HL-60 (cell line): ENCODE measurements at regions not wholly inside any gene's neighbourhood (a gene's known extent, or its start where the extent isn't known, plus 50 kb on each side); places are given as distances from the start of the nearest gene placed in this dataset.

Experiments
- DNase-seq, 2 experiments: peaks; one replicate each; pipeline ENCODE4 v3.0.0-alpha.2; 2010 to 2020; ENCODE audit warnings: low read depth in 1 of 2, low spot score in 1 of 2
- H3K27ac ChIP-seq: fragments of 250-450 bp; sonication (Bioruptor Pico); replicated peaks from 2 replicates; pipeline ENCODE4 v1.5.1; 2020; ENCODE audit warnings: mild to moderate bottlenecking, moderate library complexity
- H3K27me3 ChIP-seq: fragments of 250-450 bp; sonication (Bioruptor Pico); 2 replicates; pipeline ENCODE4 v1.5.1; 2021; ENCODE audit warnings: mild to moderate bottlenecking, moderate library complexity; ENCODE audit not compliant: insufficient read depth, poor library complexity, severe bottlenecking
- H3K4me3 ChIP-seq: replicated peaks from 2 replicates; pipeline ENCODE4 v1.5.1; 2011; ENCODE audit warnings: mild to moderate bottlenecking, control low read depth, low read length; ENCODE audit not compliant: insufficient read depth
- CTCF ChIP-seq: IDR thresholded peaks from one replicate; pipeline ENCODE4 v1.5.1; 2011; ENCODE audit warnings: low read length, control low read depth, inconsistent platforms; ENCODE audit not compliant: insufficient read depth
- GABPA ChIP-seq: IDR thresholded peaks from 2 replicates; pipeline ENCODE4 v1.6.1; 2012; ENCODE audit warnings: low read depth
- POLR2AphosphoS5 ChIP-seq: IDR thresholded peaks from 2 replicates; pipeline ENCODE4 v1.6.1; 2012; ENCODE audit warnings: low read depth
- REST ChIP-seq: IDR thresholded peaks from 2 replicates; pipeline ENCODE4 v1.6.1; 2012; ENCODE audit warnings: low read depth; ENCODE audit not compliant: insufficient replicate concordance
- SPI1 ChIP-seq: IDR thresholded peaks from 2 replicates; pipeline ENCODE4 v1.6.1; 2012; ENCODE audit warnings: low read depth, mild to moderate bottlenecking, borderline replicate concordance

- TF ChIP-seq REST = no peak
- TF ChIP-seq SPI1 = no peak
- TF ChIP-seq POLR2AphosphoS5 = no peak
- no peak for TF ChIP-seq CTCF
- TF ChIP-seq GABPA = no peak
- no peak for DNase-seq
- Histone ChIP-seq H3K27me3 (no peaks in the 10 kb centered on the region), H3K27ac (no peak overlapping the region), H3K4me3 (no peak overlapping the region)
Observed at GRCh38 chr5:175052351-175052750, 328.0 kb downstream of the MSX2 start.

GRCh38 chr5:175047048-175047447 is 322.7 kb downstream of the MSX2 start:
- TF ChIP-seq GABPA (no peak), SPI1 (no peak), CTCF (no peak), REST (no peak)
- H3K4me3 ChIP-seq = no peak overlapping the region
- DNase-seq = no peak
- H3K27me3 ChIP-seq = no peaks in the 10 kb centered on the region
- no peak overlapping the region for H3K27ac ChIP-seq

- Histone ChIP-seq H3K27me3 (no peaks in the 10 kb centered on the region), H3K27ac (no peak overlapping the region), H3K4me3 (no peak overlapping the region)
- DNase-seq = no peak
- TF ChIP-seq POLR2AphosphoS5 = no peak
- no peak for TF ChIP-seq GABPA
- no peak for TF ChIP-seq CTCF
- TF ChIP-seq SPI1 = no peak
- TF ChIP-seq REST = no peak
Observed at GRCh38 chr5:175045820-175046219, 321.4 kb downstream of the MSX2 start.
